Endothelial cell of umbilical vein (primary cell): ENCODE measurements at regions not wholly inside any gene's neighbourhood (a gene's known extent, or its start where the extent isn't known, plus 50 kb on each side); places are given as distances from the start of the nearest gene placed in this dataset.

Experiments used
- BruUV-seq: library from RNA; stranded (reverse); fragments of 400-500 nt; replicated peaks from 2 replicates; lab custom pipeline; 2021; lab: Mats Ljungman, UMichigan
- CTCF ChIA-PET: fragments of 300-600, 350-600 bp; sonication (Branson Sonifier 250); formaldehyde crosslinking; loops from one replicate; lab custom pipeline; 2021; ENCODE audit warnings: antibody characterized with exemption, inconsistent platforms; lab: Charles Lee
- POLR2A ChIA-PET: fragments of 300-600, 350-600 bp; sonication (Branson Sonifier 250); formaldehyde crosslinking; loops from one replicate; lab custom pipeline; 2021; ENCODE audit warnings: antibody characterized with exemption, inconsistent platforms; lab: Charles Lee
- DNase-seq: peaks from one replicate; pipeline ENCODE4 v3.0.0-alpha.2; 2011; ENCODE audit warnings: low read depth, low spot score
- FAIRE-seq: peaks from 2 replicates; lab custom pipeline; 2011; peaks lifted over from hg19 to GRCh38; lab: Jason Lieb, UNC
- H2AFZ ChIP-seq: 2 replicates; pipeline ENCODE4 v1.6.0; 2012; ENCODE audit warnings: low read depth, low read length, control low read depth, inconsistent platforms
- H3K27ac ChIP-seq: 2 replicates; pipeline ENCODE4 v1.5.1; 2011; ENCODE audit warnings: low read depth, mild to moderate bottlenecking, control low read depth, low read length, moderate library complexity; ENCODE audit not compliant: insufficient read depth
- H3K27me3 ChIP-seq, 2 experiments: 2 replicates each; pipeline versions ENCODE4 v1.6.0 to v1.6.1; 2011; ENCODE audit warnings: low read length in 2 of 2, mixed read lengths in 1 of 2; ENCODE audit not compliant: control insufficient read depth in 2 of 2, insufficient read depth in 2 of 2
- H3K36me3 ChIP-seq, 2 experiments: 2 replicates in 1 of 2; 3 replicates in 1 of 2; pipeline ENCODE4 v1.5.1; 2011; ENCODE audit warnings: low read length in 2 of 2, mild to moderate bottlenecking in 1 of 2, moderate library complexity in 1 of 2; ENCODE audit not compliant: control insufficient read depth in 2 of 2, insufficient read depth in 2 of 2; ENCODE audit errors: extremely low read depth in 1 of 2
- H3K4me1 ChIP-seq: 3 replicates; pipeline ENCODE4 v1.5.1; 2011; ENCODE audit warnings: mild to moderate bottlenecking, low read length; ENCODE audit not compliant: control insufficient read depth, insufficient read depth; ENCODE audit errors: extremely low read depth
- H3K4me2 ChIP-seq: 2 replicates; pipeline ENCODE4 v1.6.1; 2011; ENCODE audit warnings: low read length, control low read depth, mixed read lengths; ENCODE audit not compliant: insufficient read depth
- H3K4me3 ChIP-seq, 3 experiments: fragments of 200-600 bp in 1 of 3; sonication (generic), shearing (Covaris generic) in 1 of 3; replicated peaks in 1 of 3; 2 replicates each; pipeline ENCODE4 v1.5.1; 2011 to 2016; ENCODE audit warnings: control low read depth in 3 of 3, low read length in 3 of 3, mild to moderate bottlenecking in 2 of 3, inconsistent platforms in 1 of 3, low read depth in 1 of 3, moderate library complexity in 1 of 3; ENCODE audit not compliant: insufficient read depth in 1 of 3
- H3K79me2 ChIP-seq: 2 replicates; pipeline ENCODE4 v1.6.0; 2012; ENCODE audit warnings: low read length, inconsistent platforms; ENCODE audit not compliant: control insufficient read depth, insufficient read depth
- H3K9ac ChIP-seq: replicated peaks from 2 replicates; pipeline ENCODE3; 2011; ENCODE audit warnings: low read length, control low read depth; ENCODE audit not compliant: insufficient read depth; ENCODE audit errors: extremely low read depth
- H3K9me1 ChIP-seq: replicated peaks from 3 replicates; pipeline ENCODE4 v1.6.0; 2011; ENCODE audit warnings: mild to moderate bottlenecking, low read length; ENCODE audit not compliant: control insufficient read depth, insufficient read depth; ENCODE audit errors: extremely low read depth
- H3K9me3 ChIP-seq: replicated peaks from 2 replicates; pipeline ENCODE4 v1.5.1; 2012; ENCODE audit warnings: low read length, inconsistent platforms; ENCODE audit not compliant: control insufficient read depth, insufficient read depth
- H4K20me1 ChIP-seq: replicated peaks from 2 replicates; pipeline ENCODE3; 2011; ENCODE audit warnings: mild to moderate bottlenecking, low read length; ENCODE audit not compliant: control insufficient read depth, insufficient read depth; ENCODE audit errors: extremely low read depth
- CTCF ChIP-seq, 2 donors: IDR thresholded peaks; 1 replicate in 1 of 2; 2 replicates in 1 of 2; pipeline ENCODE4 v1.5.1; 2011; ENCODE audit warnings: low read length in 2 of 2, mild to moderate bottlenecking in 2 of 2, moderate library complexity in 2 of 2, control low read depth in 1 of 2, inconsistent platforms in 1 of 2, low read depth in 1 of 2; ENCODE audit not compliant: insufficient read depth in 1 of 2; ENCODE audit errors: extremely low read depth in 1 of 2
- EZH2 ChIP-seq: IDR thresholded peaks from 2 replicates; pipeline ENCODE4 v1.6.1; 2012; ENCODE audit warnings: borderline replicate concordance, low read depth, mild to moderate bottlenecking, moderate library complexity, low read length, inconsistent platforms; ENCODE audit not compliant: severe bottlenecking
- FOS ChIP-seq: IDR thresholded peaks from 2 replicates; pipeline ENCODE4 v1.6.1; 2011; ENCODE audit warnings: mild to moderate bottlenecking, low read length, moderate library complexity, borderline replicate concordance; ENCODE audit not compliant: insufficient read depth
- GATA2 ChIP-seq: IDR thresholded peaks from 2 replicates; pipeline ENCODE4 v1.7.0; 2011; ENCODE audit warnings: low read depth, mild to moderate bottlenecking, moderate library complexity, mixed read lengths, low read length; ENCODE audit not compliant: insufficient read length, insufficient read depth
- JUN ChIP-seq: IDR thresholded peaks from 2 replicates; pipeline ENCODE4 v1.6.1; 2011; ENCODE audit warnings: borderline replicate concordance, low read depth; ENCODE audit not compliant: insufficient read length, insufficient read depth
- MYC ChIP-seq: IDR thresholded peaks from one replicate; pipeline ENCODE4 v1.6.1; 2011; ENCODE audit warnings: mild to moderate bottlenecking, low read depth, low read length
- POLR2A ChIP-seq: IDR thresholded peaks from 2 replicates; pipeline ENCODE4 v1.6.1; 2012; ENCODE audit warnings: low read depth, mild to moderate bottlenecking, control low read depth, low read length
- POLR2AphosphoS5 ChIP-seq: IDR thresholded peaks from 2 replicates; pipeline ENCODE4 v1.6.1; 2012; ENCODE audit warnings: low read depth, mild to moderate bottlenecking, control low read depth, low read length, moderate library complexity; ENCODE audit not compliant: insufficient read depth
- dilution Hi-C: fragments of 300-500 bp; cut with MboI; formaldehyde crosslinking; loops from one replicate; pipeline ENCODE4 v1.15.0; 2019; ENCODE audit warnings: low sequenced_read_pairs; ENCODE audit not compliant: extremely low pct_ligation_motif_present
- intact Hi-C: fragments of 100-400 bp; cut with micrococcal nuclease; formaldehyde crosslinking; loops from one replicate; pipeline ENCODE4 v1.10.0; 2022

- no peaks in the 10 kb centered on the region for H3K79me2 ChIP-seq
- H3K9me3 ChIP-seq: no peaks in the 10 kb centered on the region
- no peak overlapping the region for H3K4me2 ChIP-seq
- BruUV-seq: no TSS peak
- no peaks in the 10 kb centered on the region for H3K4me1 ChIP-seq
- H3K9ac ChIP-seq: no peak overlapping the region
- no peak overlapping the region for H3K27ac ChIP-seq
- intact Hi-C loops: no loop called here
- ChIA-PET POLR2A (no interaction called here), CTCF (no interaction called here)
- FAIRE-seq (no peak), DNase-seq (no peak)
- H3K36me3 ChIP-seq: no peaks in the 10 kb centered on the region
- no peak overlapping the region for H3K4me3 ChIP-seq
- TF ChIP-seq JUN (no peak), EZH2 (no peak), POLR2A (no peak), POLR2AphosphoS5 (no peak), CTCF (IDR thresholded peaks at IDR 0.05; ENCODE audit: extremely low read depth in 1 of 2, insufficient read depth in 1 of 2, low read depth in 1 of 2, low read length in 2 of 2) (no peak), MYC (no peak), GATA2 (no peak), FOS (no peak)
- H4K20me1 ChIP-seq: no peaks in the 10 kb centered on the region
- no peaks in the 10 kb centered on the region for H3K9me1 ChIP-seq
- H3K27me3 ChIP-seq: no peaks in the 10 kb centered on the region
- dilution Hi-C loops: no loop called here
- no peak overlapping the region for H2AFZ ChIP-seq
Observed at GRCh38 chr1:5577255-5578040, 414.8 kb downstream of the NPHP4 start.
